ENCODE measurements at regions not wholly inside any gene's neighbourhood (a gene's known extent, or its start where the extent isn't known, plus 50 kb on each side); places are given as distances from the start of the nearest gene placed in this dataset.

DNA sequence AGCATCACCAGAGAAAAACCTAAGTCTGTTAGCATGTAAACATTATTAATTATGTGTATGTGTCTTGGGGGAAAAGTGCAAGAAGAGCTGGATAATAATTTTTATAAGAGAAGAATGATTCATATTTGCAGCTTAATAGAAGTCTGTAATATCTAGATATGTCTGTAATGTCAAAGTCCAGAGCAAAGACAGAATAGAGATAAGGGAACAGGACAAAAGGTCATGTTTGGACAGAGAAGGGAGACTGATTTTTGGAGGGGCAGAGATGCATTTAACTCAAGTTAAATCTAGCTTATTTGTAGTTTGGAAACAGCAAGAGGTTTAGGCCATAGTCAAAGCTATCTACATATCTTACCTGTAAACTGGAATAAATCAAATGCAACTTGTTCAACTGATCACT lies 61.2 kb downstream of the MAGED1 start:
- Histone ChIP-seq H4K20me1 (ENCODE audit: insufficient read depth, low read length) (no peaks in the 10 kb centered on the region), H2AFZ (ENCODE audit: low read length) (no peak overlapping the region), H3K9me3 (ENCODE audit: low read depth, low read length) (no peaks in the 10 kb centered on the region), H3K79me2 (ENCODE audit: insufficient read depth, low read length) (no peaks in the 10 kb centered on the region), H3K27me3 (ENCODE audit: insufficient read depth, low read length) (no peaks in the 10 kb centered on the region), H3K36me3 (ENCODE audit: insufficient read depth, low read length) (no peaks in the 10 kb centered on the region), H3K4me1 (ENCODE audit: insufficient read depth, low read length) (no peaks in the 10 kb centered on the region), H3K4me3 (ENCODE audit: insufficient read depth, low read length) (no peak overlapping the region), H3K27ac (ENCODE audit: low read depth, low read length) (no peak overlapping the region), H3K4me2 (ENCODE audit: insufficient read depth, low read length) (no peak overlapping the region)
- TF ChIP-seq, protein P1, sequence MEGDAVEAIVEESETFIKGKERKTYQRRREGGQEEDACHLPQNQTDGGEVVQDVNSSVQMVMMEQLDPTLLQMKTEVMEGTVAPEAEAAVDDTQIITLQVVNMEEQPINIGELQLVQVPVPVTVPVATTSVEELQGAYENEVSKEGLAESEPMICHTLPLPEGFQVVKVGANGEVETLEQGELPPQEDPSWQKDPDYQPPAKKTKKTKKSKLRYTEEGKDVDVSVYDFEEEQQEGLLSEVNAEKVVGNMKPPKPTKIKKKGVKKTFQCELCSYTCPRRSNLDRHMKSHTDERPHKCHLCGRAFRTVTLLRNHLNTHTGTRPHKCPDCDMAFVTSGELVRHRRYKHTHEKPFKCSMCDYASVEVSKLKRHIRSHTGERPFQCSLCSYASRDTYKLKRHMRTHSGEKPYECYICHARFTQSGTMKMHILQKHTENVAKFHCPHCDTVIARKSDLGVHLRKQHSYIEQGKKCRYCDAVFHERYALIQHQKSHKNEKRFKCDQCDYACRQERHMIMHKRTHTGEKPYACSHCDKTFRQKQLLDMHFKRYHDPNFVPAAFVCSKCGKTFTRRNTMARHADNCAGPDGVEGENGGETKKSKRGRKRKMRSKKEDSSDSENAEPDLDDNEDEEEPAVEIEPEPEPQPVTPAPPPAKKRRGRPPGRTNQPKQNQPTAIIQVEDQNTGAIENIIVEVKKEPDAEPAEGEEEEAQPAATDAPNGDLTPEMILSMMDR (IDR thresholded peaks at IDR 0.05; ENCODE audit: extremely low read depth, low read depth, low read length): no peak
- DNase-seq (ENCODE audit: insufficient read length, low spot score, missing footprints): peak; percentile 6

DNA sequence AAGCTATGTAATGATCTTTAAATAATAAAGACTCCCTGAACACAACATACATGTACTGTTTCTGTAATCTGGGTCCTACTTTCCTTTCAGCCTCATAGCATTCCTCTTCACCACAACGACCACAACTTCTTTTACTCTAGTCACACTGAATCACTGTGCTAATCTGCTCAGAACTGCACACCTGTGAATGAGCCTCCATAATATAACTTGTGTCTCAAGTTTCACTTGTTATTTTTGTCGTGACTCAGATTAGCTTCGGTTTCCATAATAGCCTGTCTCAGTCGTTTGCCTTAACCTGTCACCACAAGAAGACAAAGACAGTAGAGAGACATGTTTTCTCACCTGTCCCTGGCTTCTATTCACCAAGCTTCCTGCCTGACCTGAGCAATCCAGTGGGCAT lies 61.8 kb downstream of the MAGED1 start:
- Histone ChIP-seq H3K36me3 (ENCODE audit: insufficient read depth, low read length) (no peaks in the 10 kb centered on the region), H2AFZ (ENCODE audit: low read length) (no peak overlapping the region), H3K4me3 (ENCODE audit: insufficient read depth, low read length) (no peak overlapping the region)

DNA sequence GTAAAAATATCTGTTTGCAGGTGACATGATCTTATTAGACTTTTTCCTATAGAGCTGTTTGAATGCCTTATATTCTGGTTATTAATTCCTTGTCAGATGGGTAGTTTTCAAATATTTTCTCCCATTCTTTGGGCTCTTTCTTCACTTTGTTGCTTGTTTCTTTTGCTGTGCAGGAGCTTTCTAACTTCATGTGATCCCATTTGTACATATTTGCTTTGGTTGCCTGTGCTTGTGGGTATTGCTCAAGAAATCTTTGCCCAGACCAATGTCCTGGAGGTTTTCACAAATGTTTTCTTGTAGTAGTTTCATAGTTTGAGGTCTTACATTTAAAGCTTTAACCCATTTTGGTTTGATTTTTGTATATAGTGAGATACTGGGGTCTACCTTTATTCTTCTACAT lies 63.0 kb downstream of the MAGED1 start:
- H3K79me2 ChIP-seq (ENCODE audit: insufficient read depth, low read length): no peaks in the 10 kb centered on the region
- no peaks in the 10 kb centered on the region for H3K36me3 ChIP-seq (ENCODE audit: insufficient read depth, low read length)
- H3K27ac ChIP-seq (ENCODE audit: low read depth, low read length): no peak overlapping the region
- TF ChIP-seq, protein P1 (IDR thresholded peaks at IDR 0.05; ENCODE audit: extremely low read depth, low read depth, low read length): no peak
- no peak overlapping the region for H3K4me2 ChIP-seq (ENCODE audit: insufficient read depth, low read length)
- H4K20me1 ChIP-seq (ENCODE audit: insufficient read depth, low read length): no peaks in the 10 kb centered on the region
- no peaks in the 10 kb centered on the region for H3K9me3 ChIP-seq (ENCODE audit: low read depth, low read length)
- no peak for DNase-seq (ENCODE audit: insufficient read length, low spot score, missing footprints)
- no peaks in the 10 kb centered on the region for H3K4me1 ChIP-seq (ENCODE audit: insufficient read depth, low read length)
- H2AFZ ChIP-seq (ENCODE audit: low read length): no peak overlapping the region
- no peak overlapping the region for H3K4me3 ChIP-seq (ENCODE audit: insufficient read depth, low read length)
- no peaks in the 10 kb centered on the region for H3K27me3 ChIP-seq (ENCODE audit: insufficient read depth, low read length)

More for the DNA sequence above, 61.8 kb downstream of the MAGED1 start:
- no peaks in the 10 kb centered on the region for H3K9me3 ChIP-seq (ENCODE audit: low read depth, low read length)
- H4K20me1 ChIP-seq (ENCODE audit: insufficient read depth, low read length): no peaks in the 10 kb centered on the region
- H3K79me2 ChIP-seq (ENCODE audit: insufficient read depth, low read length): no peaks in the 10 kb centered on the region
- TF ChIP-seq, protein P1 (IDR thresholded peaks at IDR 0.05; ENCODE audit: extremely low read depth, low read depth, low read length): no peak
- H3K27ac ChIP-seq (ENCODE audit: low read depth, low read length): no peak overlapping the region
- H3K4me1 ChIP-seq (ENCODE audit: insufficient read depth, low read length): no peaks in the 10 kb centered on the region
- DNase-seq (ENCODE audit: insufficient read length, low spot score, missing footprints): no peak
- no peaks in the 10 kb centered on the region for H3K27me3 ChIP-seq (ENCODE audit: insufficient read depth, low read length)
- no peak overlapping the region for H3K4me2 ChIP-seq (ENCODE audit: insufficient read depth, low read length)

DNA sequence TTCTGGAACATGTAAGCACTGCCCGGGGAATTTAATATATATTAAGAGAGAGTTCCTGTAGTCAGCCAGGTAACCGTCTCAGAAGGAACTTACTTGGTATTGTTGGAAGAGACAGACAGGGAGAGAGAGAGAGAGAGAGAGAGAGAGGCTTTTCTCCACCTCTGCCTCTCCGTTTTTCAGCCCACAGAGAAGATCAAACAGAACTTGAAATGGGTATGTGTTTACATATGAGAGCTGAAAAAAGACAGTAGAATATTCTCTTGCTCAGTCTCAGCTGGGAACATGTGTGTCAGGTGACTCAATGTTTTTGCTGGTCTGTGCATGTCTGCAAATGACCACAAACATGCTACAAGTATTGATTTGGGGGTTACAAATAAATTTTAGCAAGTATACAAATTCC lies 81.9 kb downstream of the MAGED1 start:
- H3K27ac ChIP-seq (ENCODE audit: low read depth, low read length): no peak overlapping the region
- H3K79me2 ChIP-seq (ENCODE audit: insufficient read depth, low read length): no peaks in the 10 kb centered on the region
- H3K36me3 ChIP-seq (ENCODE audit: insufficient read depth, low read length): no peaks in the 10 kb centered on the region
- no peak for DNase-seq (ENCODE audit: insufficient read length, low spot score, missing footprints)
- TF ChIP-seq, protein P1 (IDR thresholded peaks at IDR 0.05; ENCODE audit: extremely low read depth, low read depth, low read length): no peak
- H3K9me3 ChIP-seq (ENCODE audit: low read depth, low read length): no peaks in the 10 kb centered on the region
- no peaks in the 10 kb centered on the region for H3K4me1 ChIP-seq (ENCODE audit: insufficient read depth, low read length)
- H3K27me3 ChIP-seq (ENCODE audit: insufficient read depth, low read length): no peaks in the 10 kb centered on the region
- H4K20me1 ChIP-seq (ENCODE audit: insufficient read depth, low read length): no peaks in the 10 kb centered on the region
- H2AFZ ChIP-seq (ENCODE audit: low read length): no peak overlapping the region
- H3K4me3 ChIP-seq (ENCODE audit: insufficient read depth, low read length): no peak overlapping the region
- H3K4me2 ChIP-seq (ENCODE audit: insufficient read depth, low read length): no peak overlapping the region

Measured in osteoblast (primary cell).